Astrocyte (in vitro differentiated cells and primary cell): ENCODE measurements at regions not wholly inside any gene's neighbourhood (a gene's known extent, or its start where the extent isn't known, plus 50 kb on each side); places are given as distances from the start of the nearest gene placed in this dataset.

Source experiments
- EZH2 ChIP-seq: IDR thresholded peaks from 2 replicates; pipeline ENCODE4 v1.6.1; 2012; ENCODE audit warnings: mild to moderate bottlenecking, low read length, inconsistent platforms; ENCODE audit not compliant: insufficient read depth
- TF ChIP-seq, protein P1 (sequence below): IDR thresholded peaks from 2 replicates; pipeline ENCODE4 v1.5.1; 2011; ENCODE audit warnings: low read depth, mild to moderate bottlenecking, inconsistent platforms, low read length, moderate library complexity; ENCODE audit not compliant: insufficient read depth

DNA sequence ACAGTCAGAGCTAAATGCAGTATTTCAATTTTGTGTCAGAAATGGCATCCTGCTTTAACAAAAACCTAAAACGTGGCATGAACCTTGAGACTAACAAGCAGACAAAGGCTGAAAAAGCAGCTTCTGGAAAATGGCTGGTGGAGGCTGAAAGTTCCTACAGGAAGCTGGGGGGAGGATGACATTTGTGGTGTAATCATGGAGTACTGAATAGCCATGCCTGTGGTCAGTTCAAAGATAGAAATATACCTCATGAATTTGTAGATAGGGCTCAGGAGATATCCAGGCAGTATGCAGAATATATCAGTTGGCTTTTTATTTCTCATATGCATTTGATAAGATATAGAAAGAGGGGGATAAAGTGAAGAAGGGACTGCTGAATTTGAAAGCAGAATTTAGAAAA is 181.7 kb downstream of the UQCRFS1 start:
- no peak for TF ChIP-seq EZH2
- TF ChIP-seq, protein P1, sequence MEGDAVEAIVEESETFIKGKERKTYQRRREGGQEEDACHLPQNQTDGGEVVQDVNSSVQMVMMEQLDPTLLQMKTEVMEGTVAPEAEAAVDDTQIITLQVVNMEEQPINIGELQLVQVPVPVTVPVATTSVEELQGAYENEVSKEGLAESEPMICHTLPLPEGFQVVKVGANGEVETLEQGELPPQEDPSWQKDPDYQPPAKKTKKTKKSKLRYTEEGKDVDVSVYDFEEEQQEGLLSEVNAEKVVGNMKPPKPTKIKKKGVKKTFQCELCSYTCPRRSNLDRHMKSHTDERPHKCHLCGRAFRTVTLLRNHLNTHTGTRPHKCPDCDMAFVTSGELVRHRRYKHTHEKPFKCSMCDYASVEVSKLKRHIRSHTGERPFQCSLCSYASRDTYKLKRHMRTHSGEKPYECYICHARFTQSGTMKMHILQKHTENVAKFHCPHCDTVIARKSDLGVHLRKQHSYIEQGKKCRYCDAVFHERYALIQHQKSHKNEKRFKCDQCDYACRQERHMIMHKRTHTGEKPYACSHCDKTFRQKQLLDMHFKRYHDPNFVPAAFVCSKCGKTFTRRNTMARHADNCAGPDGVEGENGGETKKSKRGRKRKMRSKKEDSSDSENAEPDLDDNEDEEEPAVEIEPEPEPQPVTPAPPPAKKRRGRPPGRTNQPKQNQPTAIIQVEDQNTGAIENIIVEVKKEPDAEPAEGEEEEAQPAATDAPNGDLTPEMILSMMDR: no peak
